ENCODE measurements at regions not wholly inside any gene's neighbourhood (a gene's known extent, or its start where the extent isn't known, plus 50 kb on each side); places are given as distances from the start of the nearest gene placed in this dataset.
"Not testable (repeated sequence)": the region's sequence is repeated elsewhere in the genome, so short reads cannot be mapped to it uniquely, and the experiment has no call there.

- peak; percentile 20 for DNase-seq (ENCODE audit: low read depth)
Measured at GRCh38 chr17:20843799-20844553, 198.8 kb downstream of the USP22 start.

DNA sequence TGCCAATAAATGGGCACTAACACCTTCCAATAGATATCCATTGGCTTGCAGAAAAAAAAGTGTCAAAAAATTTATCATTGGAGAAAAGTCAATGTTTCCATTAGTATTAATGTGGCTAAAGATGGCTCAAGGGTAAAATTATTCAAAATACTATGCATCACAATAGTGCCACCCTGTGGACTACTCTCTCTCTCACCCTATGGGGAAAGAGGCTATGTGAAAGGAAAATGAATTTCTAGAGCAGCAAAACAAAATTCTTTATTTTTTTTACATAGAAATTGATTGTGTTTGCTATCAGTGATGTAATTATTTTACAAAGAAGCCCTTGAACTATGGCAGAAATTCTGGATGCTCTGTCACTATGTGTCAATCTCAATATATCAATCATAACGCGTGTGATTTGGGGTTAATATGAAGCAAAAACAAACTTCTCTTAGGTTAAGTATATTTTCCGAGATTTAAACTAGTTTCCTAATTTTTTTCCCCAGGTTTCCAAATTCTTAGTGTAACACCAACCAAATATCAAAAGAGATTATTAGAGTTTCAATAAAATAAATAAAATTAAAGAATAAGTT lies 193.9 kb downstream of the USP22 start:
- not testable (repeated sequence) for DNase-seq (ENCODE audit: low read depth)

GRCh38 chr17:20851591-20852238 lies 191.1 kb downstream of the USP22 start:
- not testable (repeated sequence) for DNase-seq (ENCODE audit: low read depth)

DNA sequence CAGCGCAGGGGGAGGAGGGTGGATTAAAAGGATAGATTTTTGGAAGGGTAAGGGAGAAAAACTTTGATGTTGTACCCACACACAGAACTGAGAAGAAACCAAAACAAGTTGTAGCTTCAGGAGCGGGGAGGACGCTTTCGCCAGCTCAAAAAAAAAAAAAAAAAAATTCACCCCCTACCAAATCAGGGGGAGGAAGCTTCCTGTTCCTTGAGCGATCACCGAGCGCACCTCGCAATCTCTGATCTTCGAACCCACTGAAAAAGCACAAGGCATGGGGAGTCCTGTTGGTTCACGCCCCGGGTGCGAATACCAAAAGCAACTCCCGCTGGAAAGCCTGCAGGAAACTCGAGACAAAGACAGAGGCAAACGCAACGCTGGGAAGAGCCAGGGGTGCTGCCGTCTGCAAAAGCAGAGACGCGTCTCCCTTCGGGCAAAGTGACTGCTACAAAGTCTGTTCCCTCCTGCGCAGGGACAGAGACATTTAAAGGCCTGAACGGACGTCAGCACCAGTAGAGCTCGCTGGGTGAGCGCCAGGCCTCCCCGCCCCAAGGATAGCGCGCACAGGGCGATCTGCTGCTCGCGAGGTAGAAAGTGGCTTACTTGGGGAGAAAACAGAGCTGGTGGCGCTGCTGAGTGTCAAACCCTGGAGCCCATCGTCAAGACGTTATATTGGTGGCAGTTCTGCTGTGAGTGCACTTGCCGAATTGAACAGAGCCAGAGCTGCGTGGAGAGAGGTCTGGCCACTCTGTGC lies 190.4 kb downstream of the USP22 start:
- no peak for DNase-seq (ENCODE audit: low read depth)

GRCh38 chr17:20852990-20853370 lies 189.8 kb downstream of the USP22 start:
- no peak for DNase-seq (ENCODE audit: low read depth)

DNA sequence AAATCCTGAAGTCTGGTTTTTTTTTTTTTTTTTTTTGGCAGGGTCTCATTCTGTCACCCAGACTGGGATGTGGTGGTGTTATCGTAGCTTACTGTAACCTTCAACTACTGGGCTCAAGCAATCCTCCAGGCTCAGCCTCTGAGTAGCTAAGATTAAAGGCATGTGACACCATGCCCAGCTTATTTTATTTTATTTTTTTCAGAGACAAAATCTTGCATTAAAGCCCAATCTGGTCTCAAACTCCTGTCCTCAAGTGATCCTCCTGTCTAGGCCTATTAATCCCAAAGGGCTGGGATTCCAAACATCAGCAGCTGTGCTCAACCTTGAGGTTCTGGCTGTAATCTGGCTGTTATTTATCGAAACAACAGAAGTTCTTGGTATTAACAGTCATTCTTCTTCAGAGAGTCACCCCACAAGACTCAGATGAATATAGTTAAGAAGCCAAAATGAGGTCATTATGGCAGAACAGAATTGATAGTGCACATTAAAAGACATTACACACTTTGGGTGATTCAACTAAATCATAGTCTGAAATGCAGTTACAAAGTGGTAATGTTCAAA lies 186.8 kb downstream of the USP22 start:
- not testable (repeated sequence) for DNase-seq (ENCODE audit: low read depth)

GRCh38 chr17:20866444-20867209 lies 176.2 kb downstream of the USP22 start:
- DNase-seq (ENCODE audit: low read depth): not testable (repeated sequence)

- not testable (repeated sequence) for DNase-seq (ENCODE audit: low read depth)
Measured at GRCh38 chr17:20867436-20867937, 175.3 kb downstream of the USP22 start.

GRCh38 chr17:20867938-20868661 lies 174.7 kb downstream of the USP22 start:
- not testable (repeated sequence) for DNase-seq (ENCODE audit: low read depth)

DNA sequence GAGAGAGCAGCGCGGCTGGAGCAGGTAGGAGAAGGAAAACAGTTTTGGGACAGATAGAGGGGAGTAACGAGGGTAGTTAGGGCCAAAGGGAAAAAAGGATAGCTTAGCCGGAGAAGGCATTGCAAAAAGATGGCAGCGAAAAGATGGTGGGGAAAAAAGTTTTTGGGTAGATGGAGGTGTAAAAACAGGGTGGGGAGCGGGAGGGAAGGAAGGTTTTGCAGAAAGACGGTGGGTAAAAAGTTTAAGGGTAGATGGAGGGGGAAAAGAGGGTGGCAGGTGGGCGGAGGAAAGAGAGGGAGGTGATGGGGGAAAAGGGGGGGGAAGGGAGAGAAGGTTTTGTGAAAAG lies 174.2 kb downstream of the USP22 start:
- DNase-seq (ENCODE audit: low read depth): not testable (repeated sequence)

GRCh38 chr17:20873173-20873572 lies 169.6 kb downstream of the USP22 start:
- DNase-seq (ENCODE audit: low read depth): not testable (repeated sequence)

GRCh38 chr17:20873688-20874328 lies 169.0 kb downstream of the USP22 start:
- not testable (repeated sequence) for DNase-seq (ENCODE audit: low read depth)

GRCh38 chr17:20877384-20877783 lies 165.4 kb downstream of the USP22 start:
- DNase-seq (ENCODE audit: low read depth): not testable (repeated sequence)

- no peak for DNase-seq (ENCODE audit: low read depth)
Measured at GRCh38 chr17:20890338-20890737, 152.5 kb downstream of the USP22 start.

DNA sequence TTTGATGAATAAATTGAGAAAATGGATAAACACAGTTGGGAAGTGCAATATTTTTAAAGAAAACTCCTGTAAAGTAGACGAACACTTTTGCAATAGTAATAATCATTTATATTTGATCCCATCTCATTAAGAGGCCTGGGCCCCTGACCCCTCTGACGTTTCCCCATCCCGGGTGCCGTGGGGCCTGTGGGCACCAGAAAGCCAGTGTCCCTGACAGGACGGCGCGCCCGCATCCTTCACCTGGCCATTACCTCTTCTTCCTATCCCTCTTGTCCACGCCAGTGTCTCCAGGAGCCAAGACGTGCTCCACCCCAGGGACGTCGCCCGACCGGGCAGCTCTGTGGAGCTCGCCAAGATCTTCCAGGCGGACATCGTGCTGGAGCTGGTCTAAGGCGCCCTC lies 147.4 kb downstream of the USP22 start:
- not testable (repeated sequence) for DNase-seq (ENCODE audit: low read depth)

DNA sequence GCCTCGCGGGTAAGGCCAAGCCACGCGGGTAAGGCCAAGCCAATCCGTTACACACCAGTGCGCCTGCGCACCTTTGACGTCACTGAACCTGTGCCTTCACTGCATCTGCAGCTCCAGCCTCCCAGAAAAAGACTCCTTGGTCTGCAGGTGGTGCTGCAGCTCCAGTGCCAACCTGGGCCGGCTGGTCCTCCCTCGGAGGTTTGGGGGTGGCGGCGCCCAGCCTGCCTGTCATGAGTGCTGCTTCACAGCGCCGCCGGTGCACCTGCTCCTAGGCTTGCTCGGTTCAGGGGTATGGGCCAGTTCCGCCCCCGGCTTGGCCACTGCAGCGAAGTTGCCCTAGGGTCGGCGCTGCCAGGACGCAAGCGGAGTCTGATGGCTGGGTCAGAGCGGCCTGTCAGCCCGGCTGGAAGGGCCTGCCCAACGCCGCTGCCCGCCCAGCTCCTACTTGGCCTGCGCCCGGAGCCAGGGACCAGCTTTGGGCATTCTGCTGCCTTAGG lies 146.6 kb downstream of the USP22 start:
- peak; percentile 7 for DNase-seq (ENCODE audit: low read depth)

GRCh38 chr17:20898726-20899125 lies 144.1 kb downstream of the USP22 start:
- DNase-seq (ENCODE audit: low read depth): not testable (repeated sequence)

GRCh38 chr17:20902496-20902895 lies 140.3 kb downstream of the USP22 start:
- DNase-seq (ENCODE audit: low read depth): not testable (repeated sequence)

DNA sequence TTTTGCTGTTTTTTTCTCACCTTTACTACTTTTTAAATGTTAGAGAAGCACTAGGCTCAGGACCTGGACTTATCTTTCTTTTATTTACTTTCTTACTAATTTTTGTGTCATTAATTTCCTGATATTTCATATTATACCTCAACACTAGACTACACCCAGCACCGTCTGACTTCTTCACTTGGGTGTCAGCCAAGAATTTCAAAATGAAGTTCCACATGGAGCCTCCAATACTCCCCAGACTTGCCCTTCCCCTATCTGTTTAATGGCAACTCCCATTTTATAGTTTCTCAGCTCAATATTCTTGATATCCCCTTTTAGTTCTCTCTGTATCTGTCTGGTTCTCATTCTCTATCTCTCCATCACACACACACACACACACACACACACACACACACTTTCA lies 139.3 kb downstream of the USP22 start:
- not testable (repeated sequence) for DNase-seq (ENCODE audit: low read depth)
